GM12891 (cell line): ENCODE measurements at regions not wholly inside any gene's neighbourhood (a gene's known extent, or its start where the extent isn't known, plus 50 kb on each side); places are given as distances from the start of the nearest gene placed in this dataset.

Experiments used
- DNase-seq: peaks from one replicate; pipeline ENCODE4 v3.0.0; 2011; ENCODE audit warnings: low spot score; ENCODE audit not compliant: insufficient read length
- FAIRE-seq: peaks from 2 replicates; lab custom pipeline; 2011; peaks lifted over from hg19 to GRCh38; lab: Jason Lieb, UNC
- PAX5 ChIP-seq: IDR thresholded peaks from 2 replicates; pipeline ENCODE4 v1.6.1; 2011; ENCODE audit warnings: low read length, moderate library complexity, mild to moderate bottlenecking; ENCODE audit not compliant: insufficient read depth, severe bottlenecking
- POLR2A ChIP-seq: IDR thresholded peaks from 2 replicates; pipeline ENCODE4 v1.6.1; 2011; ENCODE audit warnings: low read depth, low read length, control low read depth
- POLR2AphosphoS5 ChIP-seq: IDR thresholded peaks from 2 replicates; pipeline ENCODE4 v1.6.1; 2011; ENCODE audit warnings: low read depth, low read length, control low read depth
- POU2F2 ChIP-seq: IDR thresholded peaks from 2 replicates; pipeline ENCODE4 v1.6.1; 2011; ENCODE audit warnings: low read depth, mild to moderate bottlenecking, control low read depth, low read length, moderate library complexity
- SPI1 ChIP-seq: IDR thresholded peaks from 2 replicates; pipeline ENCODE4 v1.6.1; 2011; ENCODE audit warnings: low read depth, low read length, control low read depth
- TAF1 ChIP-seq: IDR thresholded peaks from 2 replicates; pipeline ENCODE4 v1.6.1; 2011; ENCODE audit warnings: low read depth, low read length, control low read depth

DNA sequence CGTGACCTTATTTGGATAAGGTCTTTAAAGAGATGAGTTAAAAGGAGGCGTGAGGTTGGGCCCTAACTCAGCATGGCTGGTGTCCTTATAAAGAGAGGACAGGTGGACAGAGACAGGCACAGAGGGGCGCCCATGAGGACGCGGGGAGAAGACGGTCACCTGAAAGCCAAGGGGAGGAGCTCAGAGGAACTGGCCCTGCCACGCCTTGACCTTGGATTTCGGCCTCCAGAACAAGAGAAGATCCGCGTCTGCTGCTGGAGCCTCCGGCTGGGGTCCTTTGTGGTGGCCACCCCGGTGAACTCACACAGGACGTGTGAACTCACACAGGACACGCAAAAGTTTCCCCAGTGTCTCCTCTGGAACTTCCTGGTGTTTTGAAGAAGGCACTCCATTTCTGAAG, 122.7 kb downstream of the SIK1 start:
- no peak for FAIRE-seq
- TF ChIP-seq PAX5 (no peak), SPI1 (no peak), POLR2A (no peak), TAF1 (no peak), POLR2AphosphoS5 (no peak), POU2F2 (no peak)
- no peak for DNase-seq

DNA sequence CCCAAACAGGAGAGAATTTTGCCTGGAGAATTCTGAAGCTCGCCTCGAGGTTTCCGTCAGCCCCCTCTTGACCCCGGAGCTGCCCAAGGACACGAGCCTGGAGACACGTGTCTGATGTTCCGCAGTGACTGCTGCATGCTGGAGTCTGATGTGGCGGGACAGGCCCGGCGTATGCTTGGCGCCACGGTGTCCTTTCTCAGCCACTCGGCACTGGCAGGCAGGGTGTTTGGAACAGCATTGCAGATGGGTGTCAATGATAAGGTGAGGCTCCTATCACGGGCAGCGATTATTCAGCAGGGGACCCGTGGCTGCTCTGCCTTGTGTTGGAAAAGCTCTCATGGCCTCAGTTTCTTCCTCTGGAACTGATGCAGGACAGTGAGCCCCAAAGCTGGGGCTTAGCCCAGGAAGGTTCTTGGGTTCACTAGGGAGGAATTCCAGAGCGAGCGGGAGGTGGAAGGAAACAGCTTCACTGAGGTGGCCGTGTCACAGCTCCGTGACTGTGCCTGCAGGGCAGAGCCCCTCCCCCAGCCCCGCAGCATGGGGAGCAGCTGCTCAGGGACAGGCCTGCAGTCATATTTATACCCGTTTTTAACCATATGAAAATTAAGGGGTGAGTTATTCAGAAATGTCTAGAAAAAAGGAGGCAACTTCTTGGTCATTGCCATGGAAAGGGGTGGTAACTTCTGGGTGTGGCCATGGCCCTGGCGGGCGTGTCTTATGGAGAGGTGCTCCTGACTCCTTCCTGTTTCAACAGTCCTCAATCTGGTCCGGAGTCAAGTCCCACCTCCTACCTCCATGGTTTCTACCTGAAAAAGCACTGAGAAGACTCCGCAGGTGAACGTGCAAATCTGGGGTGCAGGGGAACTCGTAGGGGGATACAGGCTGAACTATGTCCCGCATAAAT, 123.4 kb downstream of the SIK1 start:
- TF ChIP-seq TAF1 (no peak), POLR2AphosphoS5 (no peak), POU2F2 (no peak), POLR2A (no peak), SPI1 (no peak), PAX5 (no peak)
- DNase-seq (no peak), FAIRE-seq (no peak)

DNA sequence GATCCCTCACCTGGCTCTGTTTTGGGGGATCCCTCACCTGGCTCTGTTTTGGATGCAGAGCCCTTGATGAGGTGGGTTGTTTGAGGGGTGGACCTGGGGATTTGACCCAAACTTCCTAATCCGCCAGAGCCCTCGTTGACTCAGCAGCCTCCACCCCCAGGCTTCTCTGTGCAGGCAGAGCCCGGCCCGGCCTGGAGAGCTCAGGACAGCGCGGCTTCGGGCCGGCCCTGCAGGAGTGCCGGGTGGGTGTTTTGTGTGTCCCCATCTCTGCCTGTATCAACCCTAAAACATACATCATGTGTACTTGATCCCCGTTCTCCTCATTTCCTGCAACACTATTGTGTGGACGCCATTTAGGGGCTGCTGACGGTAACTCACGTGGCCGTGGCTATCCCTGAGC, 124.2 kb downstream of the SIK1 start:
- no peak for DNase-seq
- TF ChIP-seq POU2F2 (no peak), PAX5 (no peak), POLR2AphosphoS5 (no peak), POLR2A (no peak), TAF1 (no peak), SPI1 (no peak)
- FAIRE-seq = no peak

DNA sequence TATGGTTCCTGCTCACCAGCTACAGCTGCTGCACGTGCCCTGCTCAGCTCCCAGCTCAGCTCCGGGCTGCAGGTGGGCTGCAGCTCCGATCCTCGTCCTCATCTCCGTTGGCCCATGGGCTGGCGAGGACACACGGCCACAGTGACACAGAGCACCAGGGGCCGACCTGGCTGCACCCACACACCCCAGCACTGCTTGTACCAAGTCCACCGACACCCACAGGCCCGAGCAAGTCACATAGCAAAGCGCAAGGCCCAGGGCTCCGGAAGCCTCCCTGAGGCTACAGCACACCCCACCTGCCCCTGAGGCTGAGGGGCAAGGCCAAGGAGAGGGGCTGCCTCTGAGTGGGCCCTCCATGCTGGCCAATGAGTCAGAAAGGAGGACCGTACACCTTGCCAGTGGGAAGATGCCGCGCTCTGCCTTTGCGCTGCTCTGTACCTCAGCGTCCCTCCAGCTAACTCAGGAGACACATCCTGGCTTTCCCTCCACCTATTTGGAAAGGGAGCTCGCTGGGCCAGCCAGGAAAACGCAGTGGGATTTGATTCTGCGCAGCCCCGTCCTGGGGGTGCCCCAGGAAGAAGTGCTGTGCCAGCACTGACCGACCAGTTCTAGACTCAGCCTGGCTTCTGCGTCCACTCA, 124.8 kb downstream of the SIK1 start:
- no peak for TF ChIP-seq POLR2A
- TF ChIP-seq PAX5 = no peak
- no peak for TF ChIP-seq TAF1
- TF ChIP-seq POLR2AphosphoS5 = no peak
- no peak for TF ChIP-seq POU2F2
- TF ChIP-seq SPI1 = no peak
- DNase-seq (no peak), FAIRE-seq (peak; percentile 56)

DNA sequence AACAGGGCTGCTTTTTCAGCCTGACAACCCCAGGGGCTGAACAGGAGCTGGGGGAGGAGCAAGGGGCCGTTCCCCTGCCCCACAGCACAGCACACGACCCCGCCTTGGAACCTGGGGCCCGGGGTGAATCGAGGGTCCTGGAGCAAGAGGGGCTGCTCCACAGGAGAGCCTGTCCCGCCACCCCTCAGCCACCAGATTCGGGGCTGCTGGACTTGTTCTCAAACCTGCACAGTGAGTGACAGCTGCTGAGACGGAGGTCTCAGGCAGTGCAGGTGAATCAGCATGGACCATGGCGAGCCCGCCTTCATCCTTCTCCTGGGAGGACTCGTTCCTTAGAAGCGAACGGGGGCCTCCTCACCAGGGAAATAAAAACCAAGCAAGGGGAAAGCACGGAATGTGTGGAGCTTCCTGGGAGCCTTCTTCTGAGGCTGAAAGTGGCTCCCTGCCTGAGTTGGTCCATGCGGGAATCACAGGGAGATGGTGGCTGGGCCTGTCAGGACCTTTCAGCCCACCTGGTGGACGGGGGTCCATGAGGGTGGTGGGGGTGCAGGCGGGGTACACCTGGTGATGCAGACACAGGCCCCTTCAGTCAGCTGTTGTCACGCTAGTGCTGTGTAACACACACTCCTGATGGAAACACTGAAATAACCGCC, 125.4 kb downstream of the SIK1 start:
- no peak for TF ChIP-seq POLR2AphosphoS5
- TF ChIP-seq PAX5 = no peak
- no peak for TF ChIP-seq TAF1
- TF ChIP-seq POU2F2 = no peak
- no peak for TF ChIP-seq SPI1
- TF ChIP-seq POLR2A = no peak
- FAIRE-seq (no peak), DNase-seq (no peak)

DNA sequence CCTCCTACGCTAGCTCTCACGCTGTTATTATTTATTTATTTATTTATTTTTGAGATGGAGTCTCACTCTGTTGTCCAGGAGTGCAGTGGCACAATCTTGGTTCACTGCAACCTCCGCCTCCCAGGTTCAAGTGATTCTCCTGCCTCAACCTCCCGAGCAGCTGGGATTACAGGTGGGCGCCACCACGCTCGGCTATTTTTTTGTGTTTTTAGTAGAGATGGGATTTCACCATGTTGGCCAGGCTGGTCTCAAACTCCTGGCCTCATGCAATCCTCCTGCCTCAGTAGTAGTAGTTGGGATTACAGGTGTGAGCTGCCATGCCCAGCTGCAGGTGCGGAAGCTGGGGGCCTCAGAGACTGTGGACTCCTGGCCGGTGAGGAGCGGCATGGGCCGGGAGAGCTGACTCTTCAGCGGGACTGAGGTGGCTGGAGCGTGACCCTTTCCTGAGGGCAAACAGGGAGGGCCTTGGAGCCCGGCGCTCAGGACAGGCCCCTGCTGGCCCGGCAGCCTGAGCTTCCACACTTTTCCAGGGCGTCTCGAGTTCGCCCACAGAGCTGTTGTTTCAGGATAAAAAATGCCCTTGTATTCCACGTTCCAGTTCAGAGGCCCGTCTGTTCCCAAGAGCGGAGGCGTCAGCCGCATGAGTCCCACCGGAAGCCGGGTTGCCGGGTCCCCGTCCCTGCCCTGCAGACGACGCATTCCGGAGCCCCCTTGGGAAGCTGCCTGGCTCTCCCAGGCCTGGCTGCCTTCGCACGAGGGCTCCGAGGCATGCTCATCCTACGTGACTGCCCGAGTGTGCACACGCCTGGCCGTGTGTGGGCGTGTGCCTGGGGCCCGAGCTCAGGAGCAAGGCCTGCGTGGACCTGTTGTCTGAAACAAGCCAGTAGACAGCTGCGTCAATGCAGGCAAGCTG, 126.2 kb downstream of the SIK1 start:
- TF ChIP-seq POLR2A (no peak), SPI1 (no peak), POU2F2 (no peak), POLR2AphosphoS5 (no peak), PAX5 (no peak), TAF1 (no peak)
- FAIRE-seq (no peak), DNase-seq (no peak)

DNA sequence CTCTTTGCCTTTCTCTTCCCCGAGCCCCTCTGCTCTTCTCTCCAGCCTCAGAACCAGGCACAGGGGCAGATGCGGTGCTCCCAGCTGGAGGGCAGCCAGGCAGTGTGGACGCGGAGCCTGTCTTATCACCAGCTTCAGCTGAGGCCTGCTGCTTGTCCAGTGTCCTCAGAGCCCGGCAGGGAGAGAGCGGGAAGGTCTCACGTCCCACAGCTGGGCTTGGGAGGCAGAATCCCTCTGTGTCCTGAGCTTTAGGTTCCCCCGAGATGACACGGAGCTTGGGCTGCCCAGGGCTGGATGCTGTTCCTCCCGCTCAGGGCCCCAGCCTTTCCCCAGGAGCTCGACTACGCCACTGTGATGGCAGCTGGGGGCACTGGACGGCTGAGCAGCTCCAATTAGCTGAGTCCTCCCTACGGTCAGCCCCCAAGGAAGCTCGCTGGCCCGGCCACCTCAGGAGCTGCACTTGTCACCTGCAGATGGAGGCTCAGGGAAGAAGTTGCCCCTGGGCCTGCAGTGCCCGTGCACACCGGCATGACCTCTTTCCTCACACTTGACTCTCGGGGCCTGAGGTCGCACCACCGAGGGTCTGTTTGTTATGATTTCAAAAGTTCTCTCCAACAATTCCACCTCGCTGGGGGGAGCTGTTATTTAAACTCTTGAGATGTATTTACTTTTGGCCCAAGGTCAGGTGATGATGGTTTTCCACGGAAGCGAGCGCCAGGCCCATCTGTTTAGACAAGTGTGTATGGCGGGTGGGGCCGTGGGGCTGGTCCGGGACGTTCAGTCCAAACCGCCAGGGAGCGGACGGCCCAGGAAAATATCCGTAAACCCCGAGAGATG, 127.3 kb downstream of the SIK1 start:
- DNase-seq (no peak), FAIRE-seq (no peak)
- TF ChIP-seq POLR2AphosphoS5 = no peak
- no peak for TF ChIP-seq SPI1
- TF ChIP-seq PAX5 = no peak
- no peak for TF ChIP-seq TAF1
- no peak for TF ChIP-seq POU2F2
- no peak for TF ChIP-seq POLR2A
